Adrenal gland (tissue), 5 donors: ENCODE measurements at regions not wholly inside any gene's neighbourhood (a gene's known extent, or its start where the extent isn't known, plus 50 kb on each side); places are given as distances from the start of the nearest gene placed in this dataset.

ENCODE experiments used
- CTCF ChIP-seq, 6 experiments: fragments of 450-650 bp in 4 of 6; fragments of 200-600 bp in 2 of 6; sonication (generic) in 1 of 6; IDR thresholded peaks; 1 replicate in 5 of 6; 2 replicates in 1 of 6; pipeline versions ENCODE4 v1.5.1 to v1.8.0; 2016 to 2021; ENCODE audit warnings: antibody characterized with exemption in 6 of 6, mild to moderate bottlenecking in 2 of 6, moderate library complexity in 1 of 6
- POLR2A ChIP-seq, 2 donors: fragments of 450-650 bp; IDR thresholded peaks; one replicate each; pipeline ENCODE4 v1.6.1; 2017; ENCODE audit warnings: antibody characterized with exemption in 2 of 2, mild to moderate bottlenecking in 2 of 2, moderate library complexity in 1 of 2
- donor health status: DM: no; HTN: no; CAD: no.

- TF ChIP-seq CTCF (IDR thresholded peaks at IDR 0.05) = no peak
- no peak for TF ChIP-seq POLR2A (IDR thresholded peaks at IDR 0.05)
These were observed 234.6 kb downstream of the ZNF608 start for GRCh38 chr5:124511791-124512190.
